GM12878 (cell line): ENCODE measurements at regions not wholly inside any gene's neighbourhood (a gene's known extent, or its start where the extent isn't known, plus 50 kb on each side); places are given as distances from the start of the nearest gene placed in this dataset.

ENCODE experiments used
- BHLHE40 ChIP-seq, 2 experiments: fragments of 450-650 bp in 1 of 2; IDR thresholded peaks; 2 replicates each; pipeline ENCODE4 v1.6.1; 2011 to 2017; ENCODE audit warnings: low read depth in 2 of 2, borderline replicate concordance in 1 of 2, improper control_type of control experiment in 1 of 2, low read length in 1 of 2, mild to moderate bottlenecking in 1 of 2
- ZSCAN29 ChIP-seq: fragments of 450-650 bp; IDR thresholded peaks from 2 replicates; pipeline ENCODE4 v1.6.1; 2017; ENCODE audit warnings: mild to moderate bottlenecking, moderate library complexity

DNA sequence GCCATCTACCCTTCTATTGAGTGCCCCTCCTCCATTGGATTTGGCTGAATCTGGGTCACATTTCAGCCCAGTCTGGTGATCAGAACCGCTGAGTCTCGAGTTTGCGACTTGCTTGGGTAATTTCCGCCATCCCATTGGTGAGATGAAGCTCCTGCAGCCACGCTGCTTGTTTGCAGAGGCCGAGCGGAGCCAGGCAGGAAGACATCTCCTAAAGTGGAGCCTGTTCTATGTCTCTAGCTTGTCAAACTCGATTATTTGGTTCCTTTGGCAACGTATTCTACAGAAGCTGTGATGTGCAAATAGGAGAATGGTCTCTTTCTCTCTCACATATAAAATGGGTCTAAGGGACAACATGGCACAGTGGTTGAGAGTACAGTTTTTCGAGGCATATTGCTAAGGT is 206.8 kb upstream of the PLXNA2 start:
- TF ChIP-seq ZSCAN29 (no peak), BHLHE40 (IDR thresholded peaks at IDR 0.05; ENCODE audit: borderline replicate concordance in 1 of 2, low read depth in 2 of 2, low read length in 1 of 2) (no peak)
